Adrenal gland (tissue), 5 donors: ENCODE measurements at regions not wholly inside any gene's neighbourhood (a gene's known extent, or its start where the extent isn't known, plus 50 kb on each side); places are given as distances from the start of the nearest gene placed in this dataset.

Source experiments
- POLR2A ChIP-seq, 2 donors: fragments of 450-650 bp; IDR thresholded peaks; one replicate each; pipeline ENCODE4 v1.6.1; 2017; ENCODE audit warnings: antibody characterized with exemption in 2 of 2, mild to moderate bottlenecking in 2 of 2, moderate library complexity in 1 of 2
- TF ChIP-seq, protein P1 (sequence below), 6 experiments: fragments of 450-650 bp in 4 of 6; fragments of 200-600 bp in 2 of 6; sonication (generic) in 1 of 6; IDR thresholded peaks; 1 replicate in 5 of 6; 2 replicates in 1 of 6; pipeline versions ENCODE4 v1.5.1 to v1.8.0; 2016 to 2021; ENCODE audit warnings: antibody characterized with exemption in 6 of 6, mild to moderate bottlenecking in 2 of 6, moderate library complexity in 1 of 6
- donor health status: DM: no; HTN: no; CAD: no.

DNA sequence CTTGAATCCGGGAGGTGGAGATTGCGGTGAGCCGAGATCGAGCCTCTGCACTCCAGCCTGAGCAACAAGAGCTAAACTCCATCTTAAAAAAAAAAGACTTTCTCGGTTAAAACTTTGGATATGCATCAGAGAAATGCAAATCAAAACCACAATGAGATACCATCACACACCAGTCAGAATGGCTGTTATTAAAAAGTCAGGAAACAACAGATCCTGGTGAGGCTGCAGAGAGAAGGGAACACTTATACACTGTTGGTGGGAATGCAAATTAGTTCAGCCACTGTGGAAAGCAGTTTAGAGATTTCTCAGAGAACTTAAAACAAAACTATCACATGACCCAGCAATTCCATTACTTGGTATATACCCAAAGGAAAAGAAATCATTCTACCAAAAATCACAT, 619.4 kb upstream of the KIRREL3 start:
- TF ChIP-seq, protein P1, sequence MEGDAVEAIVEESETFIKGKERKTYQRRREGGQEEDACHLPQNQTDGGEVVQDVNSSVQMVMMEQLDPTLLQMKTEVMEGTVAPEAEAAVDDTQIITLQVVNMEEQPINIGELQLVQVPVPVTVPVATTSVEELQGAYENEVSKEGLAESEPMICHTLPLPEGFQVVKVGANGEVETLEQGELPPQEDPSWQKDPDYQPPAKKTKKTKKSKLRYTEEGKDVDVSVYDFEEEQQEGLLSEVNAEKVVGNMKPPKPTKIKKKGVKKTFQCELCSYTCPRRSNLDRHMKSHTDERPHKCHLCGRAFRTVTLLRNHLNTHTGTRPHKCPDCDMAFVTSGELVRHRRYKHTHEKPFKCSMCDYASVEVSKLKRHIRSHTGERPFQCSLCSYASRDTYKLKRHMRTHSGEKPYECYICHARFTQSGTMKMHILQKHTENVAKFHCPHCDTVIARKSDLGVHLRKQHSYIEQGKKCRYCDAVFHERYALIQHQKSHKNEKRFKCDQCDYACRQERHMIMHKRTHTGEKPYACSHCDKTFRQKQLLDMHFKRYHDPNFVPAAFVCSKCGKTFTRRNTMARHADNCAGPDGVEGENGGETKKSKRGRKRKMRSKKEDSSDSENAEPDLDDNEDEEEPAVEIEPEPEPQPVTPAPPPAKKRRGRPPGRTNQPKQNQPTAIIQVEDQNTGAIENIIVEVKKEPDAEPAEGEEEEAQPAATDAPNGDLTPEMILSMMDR (IDR thresholded peaks at IDR 0.05): no peak
- no peak for TF ChIP-seq POLR2A (IDR thresholded peaks at IDR 0.05)
